ENCODE measurements at regions not wholly inside any gene's neighbourhood (a gene's known extent, or its start where the extent isn't known, plus 50 kb on each side); places are given as distances from the start of the nearest gene placed in this dataset.
"Not testable (repeated sequence)": the region's sequence is repeated elsewhere in the genome, so short reads cannot be mapped to it uniquely, and the experiment has no call there.

GRCh38 chr1:219863816-219864215 lies 64.5 kb downstream of the SLC30A10 start:
- not testable (repeated sequence) for H4K20me1 ChIP-seq (ENCODE audit: low read depth, low read length); H3K36me3 ChIP-seq (ENCODE audit: low read length); H3K27ac ChIP-seq (ENCODE audit: low read depth, low read length); H3K79me2 ChIP-seq (ENCODE audit: insufficient read depth, low read length); H3K4me2 ChIP-seq (ENCODE audit: low read depth, low read length, poor library complexity, severe bottlenecking); H3K9me3 ChIP-seq (ENCODE audit: insufficient read depth, low read length); H3K27me3 ChIP-seq (ENCODE audit: low read length); H2AFZ ChIP-seq (ENCODE audit: low read depth, low read length, severe bottlenecking); H3K4me3 ChIP-seq (ENCODE audit: insufficient read depth, low read length, poor library complexity, severe bottlenecking); H3F3A ChIP-seq (ENCODE audit: insufficient read depth); H3K9ac ChIP-seq (ENCODE audit: low read length); H3K9me2 ChIP-seq (replicated peaks; ENCODE audit: insufficient read depth, low read length)

- no peaks in the 10 kb centered on the region for H3K79me2 ChIP-seq (ENCODE audit: insufficient read depth, low read length)
- no peak overlapping the region for H3K4me3 ChIP-seq (ENCODE audit: insufficient read depth, low read length, poor library complexity, severe bottlenecking)
- H3K9ac ChIP-seq (ENCODE audit: low read length) = no peak overlapping the region
- TF ChIP-seq CTCF (IDR thresholded peaks at IDR 0.05; ENCODE audit: insufficient read depth, low read length, poor library complexity, severe bottlenecking) (no peak), EZH2phosphoT487 (conservative IDR thresholded peaks at IDR 0.05; ENCODE audit: low read length) (no peak)
- H4K20me1 ChIP-seq (ENCODE audit: low read depth, low read length) = no peaks in the 10 kb centered on the region
- H3K27ac ChIP-seq (ENCODE audit: low read depth, low read length) = no peak overlapping the region
- H2AFZ ChIP-seq (ENCODE audit: low read depth, low read length, severe bottlenecking) = no peak overlapping the region
- no peaks in the 10 kb centered on the region for H3K27me3 ChIP-seq (ENCODE audit: low read length)
- H3F3A ChIP-seq (ENCODE audit: insufficient read depth) = no peaks in the 10 kb centered on the region
- H3K9me3 ChIP-seq (ENCODE audit: insufficient read depth, low read length) = no peaks in the 10 kb centered on the region
- H3K9me2 ChIP-seq (replicated peaks; ENCODE audit: insufficient read depth, low read length) = no peaks in the 10 kb centered on the region
- H3K4me2 ChIP-seq (ENCODE audit: low read depth, low read length, poor library complexity, severe bottlenecking) = no peak overlapping the region
- H3K36me3 ChIP-seq (ENCODE audit: low read length) = no peaks in the 10 kb centered on the region
These were observed 66.0 kb downstream of the SLC30A10 start for GRCh38 chr1:219862366-219862765.

GRCh38 chr1:219858980-219859379 lies 69.4 kb downstream of the SLC30A10 start:
- Histone ChIP-seq H2AFZ (ENCODE audit: low read depth, low read length, severe bottlenecking) (no peak overlapping the region), H3K9me3 (ENCODE audit: insufficient read depth, low read length) (no peaks in the 10 kb centered on the region), H3K9me2 (replicated peaks; ENCODE audit: insufficient read depth, low read length) (no peaks in the 10 kb centered on the region), H3K9ac (ENCODE audit: low read length) (no peak overlapping the region), H3K27me3 (ENCODE audit: low read length) (no peaks in the 10 kb centered on the region), H3K4me3 (ENCODE audit: insufficient read depth, low read length, poor library complexity, severe bottlenecking) (no peak overlapping the region), H3K79me2 (ENCODE audit: insufficient read depth, low read length) (no peaks in the 10 kb centered on the region), H3K4me2 (ENCODE audit: low read depth, low read length, poor library complexity, severe bottlenecking) (no peak overlapping the region), H3K36me3 (ENCODE audit: low read length) (no peaks in the 10 kb centered on the region), H4K20me1 (ENCODE audit: low read depth, low read length) (no peaks in the 10 kb centered on the region), H3F3A (ENCODE audit: insufficient read depth) (no peaks in the 10 kb centered on the region), H3K27ac (ENCODE audit: low read depth, low read length) (no peak overlapping the region)
- TF ChIP-seq CTCF (IDR thresholded peaks at IDR 0.05; ENCODE audit: insufficient read depth, low read length, poor library complexity, severe bottlenecking) (no peak), EZH2phosphoT487 (conservative IDR thresholded peaks at IDR 0.05; ENCODE audit: low read length) (no peak)

GRCh38 chr1:219847215-219847855 lies 81.0 kb downstream of the SLC30A10 start:
- no peak overlapping the region for H3K27ac ChIP-seq (ENCODE audit: low read depth, low read length)
- H3K27me3 ChIP-seq (ENCODE audit: low read length) = no peaks in the 10 kb centered on the region
- H3F3A ChIP-seq (ENCODE audit: insufficient read depth) = no peaks in the 10 kb centered on the region
- H4K20me1 ChIP-seq (ENCODE audit: low read depth, low read length) = no peaks in the 10 kb centered on the region
- no peak overlapping the region for H3K4me2 ChIP-seq (ENCODE audit: low read depth, low read length, poor library complexity, severe bottlenecking)
- H3K9ac ChIP-seq (ENCODE audit: low read length) = no peak overlapping the region
- no peaks in the 10 kb centered on the region for H3K9me3 ChIP-seq (ENCODE audit: insufficient read depth, low read length)
- H3K4me3 ChIP-seq (ENCODE audit: insufficient read depth, low read length, poor library complexity, severe bottlenecking) = no peak overlapping the region
- H3K36me3 ChIP-seq (ENCODE audit: low read length) = no peaks in the 10 kb centered on the region
- no peaks in the 10 kb centered on the region for H3K9me2 ChIP-seq (replicated peaks; ENCODE audit: insufficient read depth, low read length)
- H3K79me2 ChIP-seq (ENCODE audit: insufficient read depth, low read length) = no peaks in the 10 kb centered on the region
- TF ChIP-seq CTCF (IDR thresholded peaks at IDR 0.05; ENCODE audit: insufficient read depth, low read length, poor library complexity, severe bottlenecking) (no peak), EZH2phosphoT487 (conservative IDR thresholded peaks at IDR 0.05; ENCODE audit: low read length) (no peak)
- no peak overlapping the region for H2AFZ ChIP-seq (ENCODE audit: low read depth, low read length, severe bottlenecking)

GRCh38 chr1:219839595-219839994 lies 88.8 kb downstream of the SLC30A10 start:
- not testable (repeated sequence) for H3K36me3 ChIP-seq (ENCODE audit: low read length); H3K4me3 ChIP-seq (ENCODE audit: insufficient read depth, low read length, poor library complexity, severe bottlenecking); H3K9me3 ChIP-seq (ENCODE audit: insufficient read depth, low read length); H3K9ac ChIP-seq (ENCODE audit: low read length); H3F3A ChIP-seq (ENCODE audit: insufficient read depth); H3K27ac ChIP-seq (ENCODE audit: low read depth, low read length); H3K27me3 ChIP-seq (ENCODE audit: low read length); H3K4me2 ChIP-seq (ENCODE audit: low read depth, low read length, poor library complexity, severe bottlenecking); H3K9me2 ChIP-seq (replicated peaks; ENCODE audit: insufficient read depth, low read length); H3K79me2 ChIP-seq (ENCODE audit: insufficient read depth, low read length); H4K20me1 ChIP-seq (ENCODE audit: low read depth, low read length); H2AFZ ChIP-seq (ENCODE audit: low read depth, low read length, severe bottlenecking)
